Activated T-cell treated with anti-CD3 and anti-CD28 coated beads for 24 hours (primary cell): ENCODE measurements at regions not wholly inside any gene's neighbourhood (a gene's known extent, or its start where the extent isn't known, plus 50 kb on each side); places are given as distances from the start of the nearest gene placed in this dataset.

Experiments used
- DNase-seq: peaks from one replicate; pipeline ENCODE4 v3.0.0-alpha.2; 2020; ENCODE audit warnings: low read depth

DNA sequence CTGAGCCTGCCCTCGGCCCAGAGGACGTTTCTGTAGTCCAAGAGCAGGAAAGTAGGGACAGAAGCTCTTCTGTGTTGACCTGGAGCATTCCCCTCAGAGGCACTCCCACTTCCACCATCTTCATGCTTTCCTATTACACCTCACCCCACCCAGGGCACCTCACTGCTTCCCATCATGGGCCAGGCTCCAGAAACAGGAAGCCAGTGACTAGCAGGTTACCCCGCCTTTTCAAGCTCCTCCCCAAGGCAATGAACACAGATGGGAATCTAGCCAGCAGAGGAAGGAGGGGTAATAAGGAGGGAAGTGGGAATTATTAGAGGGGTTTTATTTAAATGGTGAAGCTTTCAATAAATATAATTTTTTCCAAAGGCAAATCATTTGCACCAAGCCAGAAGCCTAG is 308.8 kb upstream of the MGAT5 start:
- DNase-seq: no peak

DNA sequence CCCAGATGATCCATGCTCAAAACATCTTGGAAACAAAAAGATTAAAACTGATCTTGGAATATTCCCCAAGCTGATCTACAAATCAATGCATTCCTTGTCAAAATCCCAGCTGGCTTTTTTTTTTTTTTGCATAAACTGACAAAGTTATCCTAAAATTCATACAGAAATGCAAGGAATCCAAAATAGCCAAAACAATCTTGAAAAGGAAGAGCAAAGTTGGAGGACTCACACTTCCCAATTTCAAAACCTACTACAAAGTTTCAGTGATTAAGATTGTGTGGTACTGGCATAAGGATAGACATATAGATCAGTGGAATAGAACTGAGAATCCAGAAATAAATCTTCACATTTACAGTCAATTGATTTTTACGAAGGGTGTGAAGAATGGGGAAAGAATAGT is 306.8 kb upstream of the MGAT5 start:
- no peak for DNase-seq

- no peak for DNase-seq
Observed at GRCh38 chr2:133948610-133949290, 305.1 kb upstream of the MGAT5 start.

DNA sequence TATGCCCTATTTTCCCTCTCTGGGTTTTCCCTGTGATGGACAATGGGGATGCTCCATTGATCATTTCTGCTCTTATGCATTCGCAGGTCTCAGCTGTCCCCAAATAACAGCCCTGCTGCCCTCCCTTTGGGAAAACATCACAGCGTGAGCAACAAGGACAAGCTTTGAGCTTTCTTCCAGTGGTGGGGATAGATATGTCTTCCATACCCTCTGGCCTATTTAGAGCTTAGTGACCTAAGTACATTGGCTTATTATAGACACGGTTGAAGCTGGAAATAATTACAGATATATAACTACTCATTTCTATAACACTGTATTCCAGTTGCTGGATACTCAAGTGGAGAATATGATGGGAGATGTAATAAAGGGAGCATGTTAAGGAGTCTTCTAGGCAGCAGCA is 304.3 kb upstream of the MGAT5 start:
- DNase-seq: no peak

DNA sequence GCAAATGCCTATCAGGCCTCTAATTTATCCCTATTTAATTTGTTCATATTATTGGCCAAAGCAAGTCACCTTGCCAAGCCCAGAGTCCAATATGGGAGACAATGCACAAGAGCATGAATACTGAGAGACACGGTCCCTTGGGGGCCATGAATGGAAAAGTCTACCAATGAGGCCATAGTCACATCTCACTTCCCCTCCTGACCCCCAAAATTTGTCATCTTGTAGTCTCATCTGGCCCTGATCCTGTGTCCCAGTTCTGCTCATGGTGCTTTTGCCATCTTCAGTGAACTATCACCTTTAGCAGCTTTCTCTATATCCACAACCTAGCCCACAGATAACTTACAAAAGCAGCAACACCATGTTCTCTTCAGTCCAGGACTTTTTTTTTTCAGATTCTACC is 302.7 kb upstream of the MGAT5 start:
- no peak for DNase-seq

DNA sequence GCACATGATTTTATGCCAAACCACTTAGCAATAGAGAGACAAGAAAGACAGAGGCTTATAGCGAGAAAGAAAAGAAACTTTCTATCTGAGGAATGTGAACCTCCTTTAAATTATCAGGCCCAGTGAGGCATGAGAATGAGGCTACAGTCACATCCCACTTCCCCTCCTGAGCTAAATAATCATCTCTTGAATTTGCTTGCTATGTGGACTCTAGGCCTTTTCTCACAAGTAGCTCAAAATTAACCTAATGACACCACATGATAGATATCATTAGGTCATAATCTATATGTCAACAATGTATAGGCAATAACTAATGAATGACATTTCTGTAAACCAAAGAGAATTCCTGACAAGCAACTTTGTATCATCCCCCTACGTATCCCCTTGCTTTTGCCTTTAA is 301.5 kb upstream of the MGAT5 start:
- no peak for DNase-seq

DNA sequence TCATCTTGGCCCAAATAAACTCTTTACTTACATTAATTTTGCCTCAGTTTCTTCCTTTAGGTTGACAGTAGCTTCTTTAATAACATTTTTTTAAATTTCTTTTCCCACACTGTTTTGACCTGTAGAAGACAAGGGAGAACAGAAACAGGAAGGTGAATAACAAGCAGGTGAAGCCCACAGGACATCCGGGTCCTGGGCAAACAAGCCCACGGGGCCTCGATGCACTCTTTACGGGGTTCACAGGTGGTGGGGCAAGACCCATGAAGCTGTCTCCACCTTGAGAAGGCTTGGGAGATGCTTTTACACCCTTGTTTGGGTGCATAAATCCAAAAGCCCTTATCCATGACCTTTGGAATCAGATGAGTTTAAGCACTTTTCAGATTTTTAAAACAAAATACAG is 301.0 kb upstream of the MGAT5 start:
- DNase-seq: no peak

DNA sequence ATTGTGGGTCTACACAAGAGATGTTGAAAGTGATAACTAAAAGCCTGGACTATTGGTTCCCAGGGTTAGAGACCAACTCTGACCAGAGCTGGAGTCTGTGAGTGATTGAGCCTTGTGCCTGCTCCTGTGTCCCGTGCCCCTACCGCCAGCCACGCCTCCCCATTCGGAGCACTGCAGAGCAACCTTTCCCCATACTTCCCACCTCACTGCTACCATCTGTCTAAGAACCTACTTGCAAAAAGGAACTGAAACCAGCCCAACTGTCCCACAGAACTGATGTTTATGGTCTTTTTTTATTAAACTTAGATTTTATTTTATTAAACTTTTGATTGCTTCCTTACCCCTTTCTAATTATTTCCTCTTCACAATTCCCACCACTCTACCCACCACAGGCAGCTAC is 300.3 kb upstream of the MGAT5 start:
- no peak for DNase-seq

GRCh38 chr2:133954636-133955035 is 299.2 kb upstream of the MGAT5 start:
- no peak for DNase-seq

GRCh38 chr2:133955169-133955568 is 298.7 kb upstream of the MGAT5 start:
- DNase-seq: no peak

DNA sequence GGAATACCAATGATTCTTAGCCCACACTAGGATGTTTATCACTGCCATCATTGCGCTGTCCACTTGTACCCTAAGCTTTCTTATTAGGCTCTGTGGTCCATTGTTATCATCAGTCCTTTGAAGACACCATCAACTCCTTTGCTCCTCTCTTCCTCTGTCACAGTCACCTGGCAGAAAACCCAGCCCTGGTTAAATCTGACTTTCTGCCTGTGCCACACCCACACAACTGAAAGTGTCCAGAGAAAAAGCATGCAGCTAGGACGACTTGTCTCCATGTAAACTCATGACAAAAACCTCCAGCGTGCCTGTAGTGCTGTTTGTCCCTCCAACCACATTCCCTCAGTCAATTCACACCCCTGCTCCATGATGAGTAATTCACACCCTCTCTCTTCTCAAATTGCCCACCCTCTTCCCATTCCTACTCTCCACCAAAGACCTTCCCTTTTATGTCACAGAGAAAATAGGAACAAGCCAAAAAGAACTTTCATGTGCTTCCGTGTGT is 297.4 kb upstream of the MGAT5 start:
- no peak for DNase-seq

DNA sequence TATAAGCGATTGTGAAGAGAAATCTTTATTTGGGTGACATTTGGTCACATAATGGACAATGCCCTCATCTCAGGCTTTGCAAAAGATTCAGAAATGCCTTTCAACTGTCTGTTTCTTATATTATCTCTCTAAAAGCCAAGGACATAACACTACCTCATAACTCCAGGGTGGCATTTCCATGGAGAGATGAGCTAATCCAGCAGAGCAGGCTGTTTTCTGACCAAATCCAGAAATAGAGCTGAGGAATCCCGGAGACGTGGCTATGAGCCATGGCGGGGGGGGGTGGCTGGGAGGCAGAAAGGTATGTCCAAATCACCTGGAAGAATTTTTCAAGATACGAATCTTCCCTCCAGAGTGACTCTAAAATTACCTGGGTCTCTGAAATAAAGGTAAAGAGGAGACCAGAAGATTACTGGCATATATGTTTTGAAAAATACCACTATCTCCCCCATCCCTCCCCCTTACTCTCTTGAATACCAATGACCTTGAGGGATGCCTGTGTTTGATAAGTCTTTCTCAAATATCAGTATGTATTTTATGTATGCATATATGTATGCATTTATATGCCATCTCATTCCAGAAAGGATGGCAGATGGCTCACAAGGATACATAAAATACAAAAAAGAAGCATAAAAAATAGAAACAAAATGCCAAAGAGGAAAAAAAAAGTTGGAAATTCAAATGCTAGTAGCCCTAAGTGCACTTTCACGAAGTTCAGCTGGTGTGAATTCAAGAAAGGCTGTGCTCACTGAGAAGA is 296.0 kb upstream of the MGAT5 start:
- no peak for DNase-seq

DNA sequence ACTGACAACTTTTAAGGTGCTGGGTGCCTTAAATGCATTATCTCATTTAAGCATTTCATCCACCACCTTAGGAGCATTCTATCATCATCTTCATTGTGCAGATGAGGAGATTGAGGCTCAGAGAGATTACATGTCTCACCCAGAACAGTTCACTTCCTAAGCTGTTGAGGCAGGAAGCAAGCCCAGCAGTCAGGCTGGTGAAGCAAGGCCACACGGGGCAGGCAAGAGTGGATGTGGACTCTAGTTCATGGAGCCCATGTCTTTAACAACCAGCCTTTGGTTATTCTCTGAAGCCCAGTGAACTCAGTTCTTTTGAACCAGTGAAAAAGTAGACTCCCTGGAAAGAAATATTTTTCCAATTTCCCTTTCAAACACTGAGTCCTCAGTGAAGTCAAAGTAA is 294.8 kb upstream of the MGAT5 start:
- DNase-seq: no peak

DNA sequence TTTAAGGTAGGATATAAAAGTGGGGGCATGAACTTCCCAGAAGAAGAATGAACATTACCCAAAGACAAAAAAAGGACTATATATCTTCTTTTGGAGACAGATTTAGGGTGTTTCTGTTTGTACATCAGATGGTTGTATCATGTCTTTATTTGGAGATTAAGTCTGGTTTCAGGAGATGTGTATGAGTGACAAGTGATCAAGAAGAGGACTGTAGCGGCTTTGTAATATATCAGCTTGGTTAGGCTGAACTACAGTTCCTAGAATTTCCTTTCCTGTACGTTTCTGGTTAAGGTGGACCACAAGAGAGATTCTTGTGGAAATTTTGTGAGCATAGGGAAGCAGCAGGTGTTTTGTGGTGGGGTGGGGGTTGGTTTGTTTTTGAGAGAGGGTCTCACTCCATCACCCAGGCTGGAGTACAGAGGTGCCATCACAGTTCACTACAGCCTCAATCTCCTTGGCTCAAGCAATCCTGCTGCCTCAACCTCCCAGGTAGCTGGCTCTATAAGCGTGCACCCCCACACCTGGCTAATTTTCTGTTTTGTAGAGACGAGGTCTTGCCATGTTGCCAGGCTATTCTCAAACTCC is 287.1 kb upstream of the MGAT5 start:
- DNase-seq: no peak

DNA sequence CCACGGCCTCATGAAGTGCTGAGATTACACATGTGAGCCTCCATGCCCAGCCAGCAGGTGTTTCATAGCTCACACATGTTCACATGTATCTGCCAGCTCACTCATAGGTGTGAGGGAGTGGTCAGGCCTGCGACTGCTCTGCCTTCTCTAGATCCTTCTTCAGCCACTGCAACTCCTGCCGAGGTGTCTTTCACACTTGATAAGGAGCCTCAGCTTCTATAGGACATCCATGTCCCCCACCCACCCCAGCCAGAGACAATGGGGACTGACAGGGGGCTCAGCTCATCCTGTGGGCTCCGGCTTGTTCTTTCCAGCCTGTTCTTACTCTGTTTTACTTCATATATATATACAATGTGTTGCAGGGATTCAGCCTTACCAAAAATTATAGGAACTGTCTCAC is 286.5 kb upstream of the MGAT5 start:
- DNase-seq: no peak

DNA sequence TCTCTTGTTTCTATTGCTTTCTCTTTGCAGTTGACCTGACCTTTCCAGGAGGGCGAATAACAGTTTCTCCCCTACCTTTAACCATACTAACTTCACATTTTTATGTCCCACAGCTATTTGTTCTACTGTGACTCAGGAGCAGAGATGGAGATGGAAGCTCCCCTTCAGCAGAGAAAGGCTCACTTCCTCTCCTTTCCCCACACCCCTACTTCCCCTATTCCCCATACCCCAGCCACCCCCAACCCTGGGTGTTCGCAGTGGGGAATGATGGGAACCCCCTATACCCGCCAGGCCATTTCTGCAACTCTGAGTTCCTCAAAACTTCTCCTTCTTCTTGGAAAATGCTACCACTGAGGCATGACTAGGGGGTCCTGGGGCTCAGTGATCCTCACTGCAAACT is 285.4 kb upstream of the MGAT5 start:
- no peak for DNase-seq

GRCh38 chr2:133970641-133971040 is 283.2 kb upstream of the MGAT5 start:
- no peak for DNase-seq

DNA sequence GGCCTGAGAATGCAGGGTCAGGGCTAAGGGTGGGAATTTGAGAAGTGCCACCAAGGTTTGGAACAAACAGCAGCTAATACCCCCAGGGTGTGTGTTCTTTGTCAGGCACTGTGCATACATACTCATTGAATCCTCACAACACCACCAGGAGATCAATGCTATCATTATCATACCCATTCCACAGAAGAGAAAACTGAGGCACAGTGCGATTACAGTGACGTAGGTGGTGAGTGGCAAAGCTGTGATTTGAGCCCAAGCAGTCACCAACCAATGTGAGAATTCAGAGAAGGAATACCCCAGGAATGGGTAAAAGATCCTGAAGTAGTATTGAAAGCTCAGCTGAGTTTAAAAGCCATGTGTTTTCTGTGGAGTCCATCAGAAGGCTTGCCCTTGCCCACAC is 281.6 kb upstream of the MGAT5 start:
- DNase-seq: no peak

DNA sequence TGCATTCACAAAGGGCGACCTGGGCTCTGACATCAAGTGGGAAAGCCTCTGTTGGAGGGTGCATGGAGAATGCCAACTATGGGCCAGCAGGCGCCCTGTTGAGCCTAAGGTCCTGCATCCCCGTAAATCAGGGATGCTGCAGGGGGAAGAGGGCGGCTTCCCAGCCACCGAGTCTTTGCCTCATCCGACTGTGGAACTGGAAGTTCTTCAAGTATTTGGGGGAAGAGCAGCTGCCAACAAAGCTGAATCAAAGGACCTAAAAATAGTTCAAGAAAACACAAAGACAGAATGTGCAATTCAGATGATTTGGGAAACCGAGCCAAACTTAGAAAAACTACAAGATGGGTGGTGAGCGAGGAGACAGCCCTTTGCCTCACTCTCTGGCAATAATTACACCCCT is 281.1 kb upstream of the MGAT5 start:
- no peak for DNase-seq

DNA sequence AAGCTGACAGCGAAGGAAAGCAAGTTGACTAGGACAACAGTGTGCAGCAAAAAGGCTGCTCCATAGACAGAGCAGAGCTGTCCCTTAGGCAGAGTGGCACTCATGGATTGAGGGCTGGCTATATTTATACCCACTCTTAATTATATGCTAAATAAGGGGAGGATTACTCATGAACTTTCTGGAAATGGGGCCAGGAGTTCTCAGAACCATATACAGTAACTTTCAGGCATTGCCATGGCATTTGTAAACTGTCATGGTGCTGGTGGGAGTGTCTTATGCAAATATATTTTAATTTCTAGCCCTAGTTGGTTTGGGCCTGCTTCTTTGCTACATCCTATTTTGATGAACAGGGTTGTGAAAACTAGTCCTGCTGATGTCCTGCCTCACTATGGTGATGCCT is 279.5 kb upstream of the MGAT5 start:
- DNase-seq: no peak

DNA sequence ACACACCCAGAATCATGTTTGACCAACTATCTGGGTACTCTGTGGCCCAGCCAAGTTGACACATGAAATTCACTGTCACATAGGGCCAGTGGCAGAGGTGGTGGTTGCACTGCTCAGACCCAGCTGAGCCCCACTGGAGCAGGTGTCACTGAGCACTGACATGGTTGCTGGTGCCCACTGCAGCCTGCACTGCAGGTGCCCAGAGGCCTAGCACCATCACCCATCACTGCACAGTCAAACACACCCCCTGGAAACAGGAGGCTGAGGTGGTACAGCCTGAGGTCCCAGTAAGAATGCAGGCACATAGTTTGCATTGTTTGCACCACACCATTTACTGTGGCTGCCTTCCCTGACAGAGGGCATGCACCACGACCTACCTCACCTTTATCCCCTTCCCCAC is 278.7 kb upstream of the MGAT5 start:
- no peak for DNase-seq

- no peak for DNase-seq
Observed at GRCh38 chr2:133975676-133976428, 278.0 kb upstream of the MGAT5 start.

GRCh38 chr2:133976659-133977058 is 277.2 kb upstream of the MGAT5 start:
- DNase-seq: no peak
